Sigmoid colon (tissue), 3 donors: ENCODE measurements at regions not wholly inside any gene's neighbourhood (a gene's known extent, or its start where the extent isn't known, plus 50 kb on each side); places are given as distances from the start of the nearest gene placed in this dataset.

ENCODE experiments used
- POLR2A ChIP-seq, 2 donors: fragments of 450-650 bp; IDR thresholded peaks; one replicate each; pipeline ENCODE4 v1.6.1; 2016; ENCODE audit warnings: antibody characterized with exemption in 2 of 2, mild to moderate bottlenecking in 2 of 2, moderate library complexity in 2 of 2
- TF ChIP-seq, protein P1 (sequence below), 4 experiments: fragments of 450-650 bp in 3 of 4; fragments of 200-600 bp in 1 of 4; IDR thresholded peaks; one replicate each; pipeline ENCODE4 v1.5.1; 2016 to 2019; ENCODE audit warnings: antibody characterized with exemption in 4 of 4, mild to moderate bottlenecking in 3 of 4, moderate library complexity in 2 of 4

DNA sequence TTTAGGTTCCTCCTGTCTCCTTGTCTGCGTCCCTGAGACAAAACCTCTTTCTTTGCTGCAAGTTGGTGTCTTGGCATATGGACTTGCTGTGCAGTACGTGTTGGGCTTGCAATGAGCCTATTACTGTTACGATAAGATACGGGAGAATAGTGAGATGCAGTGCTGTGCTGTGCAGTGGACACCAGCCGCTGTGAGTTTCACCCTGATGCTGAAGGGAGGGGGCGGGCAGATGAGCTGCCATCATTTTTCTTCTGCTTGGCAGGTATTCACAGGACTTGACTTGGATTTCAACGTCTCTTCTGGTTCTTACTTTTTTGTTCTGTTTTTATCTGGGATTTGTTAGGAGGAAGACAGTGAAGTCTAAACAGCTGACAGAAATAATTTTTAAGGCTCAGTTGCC lies 257.1 kb upstream of the PITRM1 start:
- TF ChIP-seq, protein P1, sequence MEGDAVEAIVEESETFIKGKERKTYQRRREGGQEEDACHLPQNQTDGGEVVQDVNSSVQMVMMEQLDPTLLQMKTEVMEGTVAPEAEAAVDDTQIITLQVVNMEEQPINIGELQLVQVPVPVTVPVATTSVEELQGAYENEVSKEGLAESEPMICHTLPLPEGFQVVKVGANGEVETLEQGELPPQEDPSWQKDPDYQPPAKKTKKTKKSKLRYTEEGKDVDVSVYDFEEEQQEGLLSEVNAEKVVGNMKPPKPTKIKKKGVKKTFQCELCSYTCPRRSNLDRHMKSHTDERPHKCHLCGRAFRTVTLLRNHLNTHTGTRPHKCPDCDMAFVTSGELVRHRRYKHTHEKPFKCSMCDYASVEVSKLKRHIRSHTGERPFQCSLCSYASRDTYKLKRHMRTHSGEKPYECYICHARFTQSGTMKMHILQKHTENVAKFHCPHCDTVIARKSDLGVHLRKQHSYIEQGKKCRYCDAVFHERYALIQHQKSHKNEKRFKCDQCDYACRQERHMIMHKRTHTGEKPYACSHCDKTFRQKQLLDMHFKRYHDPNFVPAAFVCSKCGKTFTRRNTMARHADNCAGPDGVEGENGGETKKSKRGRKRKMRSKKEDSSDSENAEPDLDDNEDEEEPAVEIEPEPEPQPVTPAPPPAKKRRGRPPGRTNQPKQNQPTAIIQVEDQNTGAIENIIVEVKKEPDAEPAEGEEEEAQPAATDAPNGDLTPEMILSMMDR (IDR thresholded peaks at IDR 0.05) = no peak
- TF ChIP-seq POLR2A (IDR thresholded peaks at IDR 0.05) = no peak
